HG03064 (cell line): ENCODE measurements at regions not wholly inside any gene's neighbourhood (a gene's known extent, or its start where the extent isn't known, plus 50 kb on each side); places are given as distances from the start of the nearest gene placed in this dataset.

Experiments
- ATAC-seq: cut with Tn5 transposase; IDR thresholded peaks from one replicate; pipeline ENCODE4 v1.9.1; 2021; ENCODE audit warnings: low read depth; ENCODE audit not compliant: unreplicated experiment

DNA sequence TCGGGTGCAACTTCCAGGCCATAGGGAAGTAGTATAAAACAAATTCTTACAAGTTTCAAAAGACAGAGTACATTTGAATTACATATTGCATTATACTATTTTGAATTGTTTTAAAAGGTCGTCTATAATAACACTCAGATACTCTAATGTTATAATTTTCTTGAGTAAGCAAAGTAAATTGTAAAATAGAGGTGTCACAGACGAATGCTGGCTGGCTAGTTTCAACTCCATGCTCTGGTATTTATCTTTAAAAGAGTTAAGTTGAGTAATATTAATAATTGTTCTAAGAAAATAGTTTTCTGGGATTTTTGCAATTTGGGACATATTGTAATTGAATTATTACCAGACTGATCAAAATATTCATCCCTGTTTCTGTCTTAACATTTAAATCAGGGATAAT is 764.9 kb downstream of the TECRL start:
- no peak for ATAC-seq

DNA sequence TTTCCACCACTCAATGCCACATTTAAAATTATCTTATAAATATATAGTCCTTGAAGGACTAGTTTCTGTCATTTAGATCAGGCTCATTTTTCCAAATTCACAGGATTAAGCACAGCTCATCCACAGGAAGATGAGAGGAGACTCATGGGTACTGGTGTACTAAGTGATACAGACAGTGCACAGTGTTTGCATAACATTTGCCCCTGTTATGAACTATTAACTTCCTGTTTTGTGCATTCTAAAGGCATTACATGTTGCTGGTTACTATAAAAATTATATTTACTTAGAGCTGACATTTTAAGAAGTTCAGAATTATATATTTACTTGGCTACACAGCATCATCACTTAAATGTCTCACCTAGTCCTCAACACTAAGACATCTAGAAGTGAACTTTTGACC is 772.0 kb downstream of the TECRL start:
- no peak for ATAC-seq

DNA sequence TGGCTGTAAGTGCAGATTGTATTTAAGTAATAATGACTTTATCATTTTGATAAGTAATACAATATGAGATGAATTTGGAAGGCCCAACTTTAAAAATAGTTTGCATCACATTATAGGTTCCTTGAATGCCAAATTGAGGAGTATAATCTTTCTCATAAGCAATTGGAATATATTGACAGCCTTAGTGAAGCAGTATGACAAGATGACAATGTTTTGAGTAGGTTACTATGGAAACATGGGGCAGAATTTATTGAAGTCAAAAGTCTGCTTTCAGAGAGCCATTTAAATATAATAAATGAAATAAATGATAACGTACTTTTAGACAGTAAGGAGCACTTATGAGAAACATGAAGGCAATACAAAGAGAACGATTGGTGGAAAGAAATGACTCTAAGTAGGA is 776.4 kb downstream of the TECRL start:
- ATAC-seq, result no peak

DNA sequence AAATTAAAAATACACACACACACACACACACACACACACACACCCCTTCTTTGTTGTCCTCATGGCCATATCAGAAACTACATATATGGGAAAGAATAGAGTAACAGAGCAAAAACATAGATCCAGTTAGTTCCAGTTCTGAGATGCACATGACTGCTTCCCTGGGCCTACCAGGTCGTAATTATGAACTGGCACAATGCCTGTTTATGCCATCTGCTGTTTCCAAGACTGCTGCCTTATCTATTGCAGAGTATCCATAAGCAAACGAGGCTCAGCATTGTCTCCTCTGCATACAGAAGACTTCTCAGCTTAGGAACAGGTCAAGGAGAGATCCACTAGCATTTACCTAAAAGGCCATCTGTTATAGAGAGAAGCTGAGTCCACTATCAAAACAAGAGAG is 789.0 kb downstream of the TECRL start:
- ATAC-seq, result no peak

DNA sequence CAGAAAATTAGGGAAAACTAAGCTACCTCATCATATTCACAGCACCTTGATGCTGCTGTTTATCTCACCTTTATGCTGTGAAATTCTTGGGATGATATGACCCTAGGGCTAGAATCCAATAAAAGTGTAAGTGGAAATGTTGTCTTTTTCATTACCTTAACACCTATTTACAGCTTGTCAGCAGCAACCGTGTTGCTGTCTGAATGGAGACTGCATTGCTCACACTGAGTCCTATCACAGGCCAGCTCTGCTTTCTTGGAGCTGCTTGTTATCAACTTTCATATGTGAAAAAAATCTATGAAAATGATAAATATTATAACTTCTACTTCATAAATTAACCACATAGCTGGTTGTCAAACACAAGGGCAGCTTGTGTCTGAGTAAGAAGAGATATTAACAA is 789.5 kb downstream of the TECRL start:
- no peak for ATAC-seq

DNA sequence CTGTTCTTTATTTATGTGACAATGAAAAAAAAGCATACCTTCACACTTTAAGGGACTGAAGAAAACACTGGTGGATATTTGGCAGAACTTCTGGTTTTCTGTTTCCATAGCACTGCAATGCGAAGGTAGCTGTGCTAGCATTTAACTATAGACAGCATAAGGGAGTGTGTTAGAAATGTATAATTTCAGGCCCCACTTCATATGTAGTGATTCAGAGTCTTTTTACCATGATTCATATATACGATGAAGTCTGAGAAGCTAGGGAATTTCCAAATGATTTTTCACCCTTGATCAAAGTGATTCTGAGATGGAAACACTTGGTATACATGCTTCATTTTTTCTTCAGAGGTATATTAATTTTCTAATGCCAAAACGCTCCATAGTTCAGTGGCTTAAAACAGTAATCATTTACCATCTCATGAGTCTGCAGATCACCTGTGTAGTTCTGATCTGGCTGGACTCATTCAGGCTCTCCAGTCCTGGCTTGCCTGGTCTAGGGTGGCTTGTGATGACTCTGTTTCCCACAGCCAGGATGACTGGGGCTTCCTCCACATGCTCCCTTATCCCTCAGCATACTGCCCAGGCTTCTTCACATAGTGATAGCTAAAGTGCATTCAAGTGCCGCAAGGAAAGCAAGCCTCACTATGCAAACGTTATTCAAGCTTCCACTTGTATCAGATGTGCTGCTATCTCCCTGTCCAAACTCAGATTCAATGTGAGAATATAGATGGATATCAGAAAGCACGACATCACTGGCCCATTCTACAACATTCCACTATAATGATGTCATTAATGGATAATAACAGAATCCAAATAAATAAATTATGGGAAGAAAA is 790.1 kb downstream of the TECRL start:
- ATAC-seq, result no peak

DNA sequence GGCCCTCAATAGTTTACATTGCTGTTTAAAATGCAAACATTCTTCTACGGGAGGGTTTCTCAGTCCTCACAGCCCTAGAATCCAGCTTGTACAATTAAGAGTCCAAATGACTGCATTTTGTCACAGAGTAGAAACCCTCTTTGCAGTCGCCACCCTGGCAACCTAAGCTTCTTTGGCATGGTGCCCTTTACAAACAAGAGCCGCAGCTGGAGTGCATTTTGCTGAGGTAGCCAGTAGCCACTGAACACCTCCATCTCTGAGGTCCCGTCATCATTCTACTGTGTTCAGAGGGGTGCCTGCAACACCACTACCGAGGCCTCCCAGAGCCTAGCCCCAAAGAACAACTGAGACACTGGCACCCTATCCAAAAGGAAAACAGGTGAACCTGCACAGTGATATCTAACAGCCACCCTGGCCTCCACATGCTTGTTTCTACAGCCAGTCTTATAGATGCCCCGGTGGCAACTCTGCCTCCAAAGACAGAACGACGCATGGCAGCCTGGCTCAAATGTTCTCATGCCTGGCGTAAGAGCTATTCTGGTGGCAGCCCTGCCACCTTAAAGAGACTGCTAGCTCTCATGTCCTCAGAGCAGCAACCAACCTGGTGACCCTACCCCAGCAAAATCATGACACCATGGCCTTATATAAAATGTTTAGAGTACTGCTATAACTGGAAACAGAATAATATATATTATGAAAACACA is 801.9 kb downstream of the TECRL start:
- ATAC-seq, result no peak

DNA sequence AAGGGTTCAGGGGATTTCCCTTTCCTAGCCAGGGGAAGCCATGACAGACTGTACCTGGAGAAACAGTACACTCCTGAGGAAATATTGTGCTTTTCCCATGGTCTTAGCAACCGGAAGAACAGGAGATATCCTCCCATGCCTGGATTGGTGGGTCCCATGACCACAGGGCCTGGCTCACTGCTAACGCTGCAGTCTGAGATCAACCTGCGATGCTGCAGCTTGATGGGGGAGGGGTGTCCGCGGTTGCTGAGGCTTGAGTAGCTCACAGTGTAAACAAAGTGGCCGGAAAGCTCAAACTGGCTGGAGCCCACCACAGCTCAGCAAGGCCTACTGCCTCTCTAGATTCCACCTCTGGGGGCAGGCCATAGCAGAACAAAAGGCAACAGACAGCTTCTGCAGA is 819.5 kb downstream of the TECRL start:
- no peak for ATAC-seq

DNA sequence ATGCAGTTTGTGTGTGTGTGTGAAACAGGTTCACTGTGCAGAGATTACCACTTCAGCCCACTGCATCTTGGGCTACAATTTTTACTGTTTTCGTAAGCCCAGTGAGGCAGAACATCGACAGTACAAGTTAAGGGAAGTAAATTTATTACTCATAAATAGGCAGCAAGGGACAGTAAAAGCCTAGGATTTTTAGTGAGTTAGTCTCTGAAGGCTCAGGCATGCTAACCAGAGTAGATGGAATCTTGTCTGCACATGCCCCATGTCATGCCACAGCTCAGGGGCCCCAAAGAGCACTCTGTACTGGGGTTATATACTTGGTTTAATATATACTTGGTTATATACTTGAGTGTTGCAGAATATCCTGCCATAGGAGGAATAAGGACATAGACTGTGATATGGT is 825.7 kb downstream of the TECRL start:
- no peak for ATAC-seq

DNA sequence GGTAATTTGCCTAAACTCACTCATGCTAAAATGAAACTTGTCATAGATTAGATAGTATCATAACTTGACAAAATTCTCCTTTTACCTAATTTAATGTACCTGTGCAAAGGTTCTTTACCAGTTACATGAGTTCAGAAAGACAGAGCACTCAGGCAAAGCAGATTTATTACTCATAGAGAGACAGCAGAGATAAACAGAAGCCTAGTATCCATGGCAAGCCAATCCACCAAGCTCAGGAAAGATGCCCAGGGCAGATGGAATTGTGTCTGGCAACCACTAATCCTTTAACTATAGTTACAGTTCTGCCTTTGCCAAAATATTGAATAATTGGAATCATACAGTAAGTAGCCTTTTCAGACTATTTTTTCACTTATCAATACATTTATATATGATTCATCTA is 826.2 kb downstream of the TECRL start:
- ATAC-seq, result no peak

DNA sequence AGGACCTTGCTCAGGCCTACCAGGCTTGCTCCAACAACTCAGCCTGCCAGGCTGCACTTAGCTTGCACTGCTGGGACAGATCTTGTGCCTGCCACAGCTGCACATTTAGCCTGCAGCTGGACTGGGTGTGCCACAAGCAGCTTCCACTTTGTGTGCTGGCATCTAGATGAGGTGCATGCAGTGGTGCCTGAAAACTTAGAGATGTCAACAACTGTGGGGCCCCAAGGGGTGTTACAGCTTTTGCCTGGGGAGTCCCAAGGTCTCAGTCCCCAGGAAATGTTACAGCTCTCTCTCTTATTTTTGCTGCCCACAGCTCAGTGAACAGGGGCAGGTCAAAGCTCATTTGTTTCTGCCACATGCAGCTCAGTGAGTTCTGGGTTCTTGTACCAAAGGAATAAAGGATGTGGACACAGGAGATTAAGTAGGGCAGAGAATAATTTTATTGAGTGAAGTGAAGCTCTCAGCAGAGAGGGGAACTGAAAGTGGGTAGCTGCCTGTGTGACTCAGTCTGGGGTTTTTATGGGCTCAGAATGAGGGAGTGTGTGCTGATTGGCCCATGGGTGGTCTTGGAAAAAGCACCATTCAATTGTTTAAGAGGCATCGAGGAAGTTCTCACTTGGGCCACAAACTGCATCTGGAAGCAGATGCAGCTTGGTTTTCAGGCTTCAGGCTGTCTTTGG is 828.3 kb downstream of the TECRL start:
- no peak for ATAC-seq

DNA sequence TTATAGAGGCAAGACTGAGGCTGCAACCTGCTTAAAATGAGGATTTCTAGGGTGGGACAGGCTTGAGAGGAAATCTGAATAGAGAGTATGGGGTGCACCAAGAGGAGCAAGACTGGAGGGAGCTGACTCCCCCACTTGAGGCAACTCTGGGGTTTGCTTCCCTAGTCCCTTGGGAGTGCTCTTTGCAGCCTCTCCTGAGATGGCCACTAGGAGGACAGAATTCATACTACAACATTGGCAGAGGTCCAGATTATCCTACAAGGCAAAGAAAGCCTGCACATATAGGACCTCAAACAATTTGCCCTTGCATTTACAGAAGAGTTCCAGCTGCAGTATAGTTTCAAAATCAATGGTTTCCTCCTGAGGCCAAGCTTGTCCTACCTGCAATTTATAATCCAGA is 830.9 kb downstream of the TECRL start:
- no peak for ATAC-seq

DNA sequence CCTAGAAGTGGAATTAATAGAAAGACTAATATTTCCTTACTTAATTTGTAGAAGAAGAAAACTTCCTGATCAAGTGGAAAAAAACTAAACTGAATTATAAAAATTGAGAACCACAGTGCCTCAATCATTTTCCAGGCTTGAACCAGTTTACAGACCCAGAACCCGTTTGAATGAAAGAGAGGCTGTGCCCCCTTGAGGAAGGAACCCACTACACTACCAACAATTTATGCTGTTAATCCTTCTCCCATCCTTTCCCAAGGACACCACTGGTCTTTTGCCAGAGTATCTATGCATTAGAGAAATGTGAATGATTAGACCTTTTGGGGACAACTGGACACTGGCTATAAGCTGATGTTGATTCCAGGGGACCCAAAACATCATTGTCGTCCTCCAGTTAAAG is 842.6 kb downstream of the TECRL start:
- no peak for ATAC-seq

DNA sequence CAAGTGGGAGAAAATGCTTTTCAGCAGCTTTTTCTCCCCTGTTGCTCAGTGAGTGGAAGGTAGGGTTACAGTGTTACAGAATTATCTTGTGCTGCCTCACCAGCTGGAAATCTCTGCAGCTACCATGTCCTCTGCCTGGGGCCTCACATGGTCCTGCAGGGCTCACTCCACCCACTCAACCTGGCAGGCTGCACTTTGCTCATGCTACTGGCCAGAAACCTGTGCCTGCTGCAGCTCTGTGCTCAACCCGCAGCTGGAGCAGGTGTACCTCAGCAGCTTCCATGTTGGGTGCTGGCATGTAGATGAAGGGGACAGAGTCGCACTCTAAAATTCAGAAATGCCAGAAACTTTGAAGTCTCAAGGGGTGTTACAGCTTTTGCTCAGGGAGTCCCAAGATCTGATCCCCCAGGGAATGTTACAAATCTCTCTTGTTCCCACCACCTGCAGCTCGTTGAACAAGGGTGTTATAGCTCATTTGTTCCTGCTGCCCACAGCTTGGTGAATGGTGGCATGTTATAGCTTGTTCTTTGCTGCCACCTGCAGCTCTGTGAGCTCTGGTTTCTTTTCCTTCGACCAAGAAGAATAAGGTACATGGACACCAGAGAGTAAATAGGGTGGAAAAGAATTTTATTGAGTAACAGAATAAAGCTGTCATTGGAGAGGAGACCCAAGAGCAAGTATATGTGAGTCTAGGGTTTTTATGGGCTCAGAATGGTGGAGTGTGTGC is 845.8 kb downstream of the TECRL start:
- ATAC-seq, result no peak

DNA sequence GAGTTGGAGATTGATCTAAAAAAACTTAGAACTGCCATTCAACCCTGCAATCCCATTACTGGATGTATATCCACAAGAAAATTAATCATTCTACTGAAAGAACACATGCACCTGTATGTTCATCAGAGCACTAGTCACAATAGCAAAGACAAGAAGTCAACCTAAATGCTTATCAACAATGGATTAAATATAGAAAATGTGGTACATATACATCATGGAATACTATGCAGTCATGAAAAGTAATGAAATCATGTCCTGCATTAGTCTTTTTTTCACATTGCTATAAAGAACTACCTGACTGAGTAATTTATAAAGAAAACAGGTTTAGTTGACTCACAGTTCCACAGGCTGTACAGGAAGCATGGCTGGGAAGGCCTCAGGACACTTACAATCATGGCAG is 850.5 kb downstream of the TECRL start:
- ATAC-seq, result no peak

DNA sequence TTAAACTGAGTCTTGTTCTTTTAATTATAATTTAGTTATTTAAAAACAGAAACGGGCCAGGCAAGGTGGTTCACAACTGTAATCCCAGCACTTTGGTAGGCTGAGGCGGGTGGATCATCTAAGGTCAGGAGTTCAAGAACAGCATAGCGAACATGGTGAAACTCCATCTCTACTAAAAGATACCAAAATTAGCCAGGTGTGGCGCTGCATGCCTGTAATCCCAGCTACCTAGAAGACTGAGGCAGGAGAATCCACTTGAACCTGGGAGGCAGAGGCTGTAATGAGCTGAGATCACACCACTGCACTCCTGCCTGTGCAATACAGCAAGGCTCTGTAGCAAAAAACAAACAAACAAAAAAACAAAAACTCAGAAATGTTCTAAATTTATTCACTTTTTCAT is 852.9 kb downstream of the TECRL start:
- no peak for ATAC-seq

DNA sequence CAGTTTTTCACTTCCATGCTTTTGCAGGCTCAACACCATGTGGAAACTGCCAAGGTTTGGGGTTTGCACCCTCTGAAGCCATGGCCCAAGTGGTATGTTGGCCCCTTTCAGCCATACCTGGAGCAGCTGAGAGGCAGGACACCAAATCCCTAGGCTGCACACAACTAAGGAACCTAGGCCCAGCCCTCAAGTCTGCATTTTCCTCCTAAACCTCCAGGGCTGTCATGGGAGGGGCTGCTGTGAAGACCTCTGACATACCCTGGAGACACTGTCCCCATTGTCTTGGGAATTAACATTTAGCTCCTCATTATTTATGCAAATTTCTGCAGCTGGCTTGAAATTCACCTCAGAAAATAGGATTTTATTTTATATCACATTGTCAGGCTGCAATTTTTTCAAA is 856.1 kb downstream of the TECRL start:
- no peak for ATAC-seq

DNA sequence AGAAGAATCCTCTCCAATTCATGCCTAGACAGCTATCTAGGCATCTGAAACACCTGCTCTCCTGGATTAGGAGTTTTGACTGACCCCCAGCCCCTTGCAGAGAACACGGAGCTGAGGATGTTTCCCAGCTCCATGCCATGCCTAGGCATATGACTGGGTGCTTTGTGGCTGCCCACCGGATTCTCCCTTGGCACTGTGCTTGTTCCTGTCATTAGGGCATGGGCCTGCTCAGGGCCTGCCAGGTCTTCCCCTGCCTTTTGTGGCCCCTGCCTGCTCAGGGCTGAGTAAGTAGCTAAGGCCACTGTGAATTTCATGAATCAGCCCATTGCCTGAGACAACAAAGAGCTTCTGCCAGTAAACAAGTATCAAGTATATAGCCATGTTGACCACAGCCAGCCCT is 867.4 kb downstream of the TECRL start:
- no peak for ATAC-seq

DNA sequence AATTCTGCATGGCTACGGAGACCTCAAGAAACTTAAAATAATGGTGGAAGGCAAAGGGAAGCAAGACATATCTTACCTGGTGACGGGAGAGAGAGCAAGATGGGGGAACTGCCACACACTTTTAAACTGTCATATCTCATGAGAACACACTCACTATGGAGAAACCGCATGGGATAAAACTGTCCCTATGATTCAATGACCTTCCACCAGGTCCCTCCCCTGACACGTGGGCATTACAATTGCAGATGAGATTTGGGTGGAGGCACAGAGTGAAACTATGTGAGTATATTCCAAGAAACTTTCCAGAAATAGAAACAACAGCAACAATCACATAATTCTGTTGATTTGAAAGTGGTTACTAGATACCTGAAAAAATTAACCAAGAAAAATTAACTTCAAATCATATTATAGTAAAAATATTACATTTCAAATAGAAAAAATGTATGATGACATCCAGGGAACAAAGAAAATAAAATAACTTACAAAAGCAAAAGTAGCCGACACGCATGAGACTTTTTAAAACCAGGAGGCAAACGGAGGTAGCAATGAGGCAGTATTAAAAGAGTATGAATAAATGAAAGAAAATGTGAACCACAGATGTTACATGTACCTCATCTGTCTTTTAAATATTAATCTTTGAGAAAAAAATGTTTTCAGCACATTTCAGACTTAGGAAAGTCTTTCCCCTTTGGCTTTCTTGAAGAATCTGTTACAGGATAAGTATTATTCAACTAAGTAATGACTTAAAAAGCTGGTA is 879.5 kb downstream of the TECRL start:
- ATAC-seq, result no peak

DNA sequence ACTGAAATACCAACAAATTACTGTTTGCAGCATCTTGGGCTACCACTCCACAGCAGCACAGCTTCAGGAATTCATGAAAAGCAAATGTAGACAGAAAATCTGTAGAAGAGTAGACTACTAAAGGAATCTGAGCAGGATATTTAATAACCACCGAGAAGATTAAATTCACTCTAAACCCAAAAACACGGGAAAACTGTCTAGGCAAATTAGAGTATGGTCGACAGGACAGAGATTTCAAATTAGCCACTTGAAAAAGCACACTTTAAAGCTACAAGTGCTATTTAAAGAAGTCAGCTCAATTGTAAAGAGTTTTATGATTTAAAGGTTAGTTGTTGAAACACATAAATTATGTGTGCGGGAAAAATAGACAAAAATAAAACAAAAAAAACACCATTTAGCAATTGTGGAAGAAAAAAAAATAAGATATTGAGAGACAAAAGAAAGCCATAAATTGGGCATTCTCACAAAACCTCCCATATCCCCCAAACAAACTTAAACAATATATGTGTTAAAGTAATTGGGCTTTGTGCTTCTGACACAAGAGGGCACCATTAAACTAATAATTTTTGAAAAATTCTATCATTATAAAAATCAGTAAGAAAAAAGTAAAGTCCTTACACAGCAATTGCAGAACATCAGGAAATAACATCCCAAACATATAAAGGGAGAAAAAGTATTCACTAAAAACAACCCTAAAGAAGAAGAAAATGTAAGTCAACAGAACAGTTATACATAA is 880.8 kb downstream of the TECRL start:
- ATAC-seq, result no peak
